IMR-90 (cell line): ENCODE measurements at regions not wholly inside any gene's neighbourhood (a gene's known extent, or its start where the extent isn't known, plus 50 kb on each side); places are given as distances from the start of the nearest gene placed in this dataset.

ENCODE experiments used
- ATAC-seq: fragments of 200-7000 bp; cut with Tn5 transposase; 2 replicates; pipeline ENCODE4 v1.9.1; 2020; ENCODE audit warnings: low read depth, mild to moderate bottlenecking, moderate library complexity
- BruUV-seq: library from RNA; stranded (reverse); fragments of 400-500 nt; replicated peaks from 2 replicates; lab custom pipeline; 2021; lab: Mats Ljungman, UMichigan
- CTCF ChIA-PET: fragments of 300-600 bp; formaldehyde crosslinking; extraction: SDS; loops from one replicate; lab custom pipeline; 2021; ENCODE audit warnings: antibody characterized with exemption; lab: Yijun Ruan, JAX
- POLR2A ChIA-PET: fragments of 300-600 bp; sonication (Branson Sonifier 250); formaldehyde crosslinking; loops from one replicate; lab custom pipeline; 2022; ENCODE audit warnings: antibody characterized with exemption; ENCODE audit not compliant: unreplicated experiment; lab: Charles Lee
- DNase-seq: peaks from one replicate; pipeline ENCODE4 v3.0.0; 2013
- H2AFZ ChIP-seq: replicated peaks from 2 replicates; pipeline ENCODE3; 2013; ENCODE audit warnings: low read length, mild to moderate bottlenecking; ENCODE audit not compliant: poor library complexity
- H2AK5ac ChIP-seq: 2 replicates; pipeline ENCODE4 v1.6.1; 2013; ENCODE audit warnings: low read depth, low read length, inconsistent platforms
- H2AK9ac ChIP-seq: replicated peaks from 2 replicates; pipeline ENCODE3; 2013; ENCODE audit warnings: mild to moderate bottlenecking, low read depth, low read length, moderate library complexity; ENCODE audit not compliant: poor library complexity
- H2BK120ac ChIP-seq: 2 replicates; pipeline ENCODE4 v1.6.1; 2013; ENCODE audit warnings: low read depth, low read length, inconsistent platforms
- H2BK15ac ChIP-seq: 3 replicates; pipeline ENCODE4 v1.6.1; 2013; ENCODE audit warnings: low read depth, low read length, inconsistent platforms
- H2BK20ac ChIP-seq: 2 replicates; pipeline ENCODE4 v1.6.1; 2013; ENCODE audit warnings: low read depth, mild to moderate bottlenecking, inconsistent platforms, low read length, moderate library complexity
- H2BK5ac ChIP-seq: 2 replicates; pipeline ENCODE4 v1.6.1; 2013; ENCODE audit warnings: mild to moderate bottlenecking, low read depth, low read length, inconsistent platforms; ENCODE audit not compliant: poor library complexity, severe bottlenecking
- H3K14ac ChIP-seq: replicated peaks from 2 replicates; pipeline ENCODE4 v1.6.1; 2013; ENCODE audit warnings: low read depth, low read length, inconsistent platforms
- H3K18ac ChIP-seq: 2 replicates; pipeline ENCODE4 v1.6.1; 2013; ENCODE audit warnings: low read depth, low read length, control low read depth
- H3K23ac ChIP-seq: 2 replicates; pipeline ENCODE4 v1.6.1; 2013; ENCODE audit warnings: low read depth, low read length, inconsistent platforms
- H3K27ac ChIP-seq: 2 replicates; pipeline ENCODE4 v1.5.1; 2013; ENCODE audit warnings: mild to moderate bottlenecking, control low read depth, low read length; ENCODE audit not compliant: insufficient read depth
- H3K27me3 ChIP-seq: 2 replicates; pipeline ENCODE4 v1.6.1; 2013; ENCODE audit warnings: low read length; ENCODE audit not compliant: control insufficient read depth, insufficient read depth
- H3K36me3 ChIP-seq: 2 replicates; pipeline ENCODE4 v1.6.1; 2013; ENCODE audit warnings: low read length, mixed read lengths; ENCODE audit not compliant: control insufficient read depth, insufficient read depth
- H3K4ac ChIP-seq: 2 replicates; pipeline ENCODE4 v1.6.1; 2013; ENCODE audit warnings: low read depth, low read length, inconsistent platforms
- H3K4me1 ChIP-seq: 2 replicates; pipeline ENCODE4 v1.6.1; 2013; ENCODE audit warnings: low read length, mixed read lengths; ENCODE audit not compliant: control insufficient read depth, insufficient read depth
- H3K4me2 ChIP-seq: 2 replicates; pipeline ENCODE4 v1.6.1; 2013; ENCODE audit warnings: low read depth, mild to moderate bottlenecking, control low read depth, low read length, moderate library complexity
- H3K4me3 ChIP-seq: 2 replicates; pipeline ENCODE4 v1.5.1; 2013; ENCODE audit warnings: low read depth, mild to moderate bottlenecking, control low read depth, low read length, moderate library complexity; ENCODE audit not compliant: insufficient read depth
- H3K56ac ChIP-seq: 2 replicates; pipeline ENCODE4 v1.6.1; 2013; ENCODE audit warnings: low read length, inconsistent platforms; ENCODE audit not compliant: insufficient read depth; ENCODE audit errors: extremely low read depth
- H3K79me1 ChIP-seq, 2 experiments: 2 replicates each; pipeline ENCODE4 v1.6.1; 2013; ENCODE audit warnings: low read length in 2 of 2, inconsistent platforms in 1 of 2, low read depth in 1 of 2
- H3K9ac ChIP-seq: 2 replicates; pipeline ENCODE4 v1.6.1; 2013; ENCODE audit warnings: low read depth, low read length, control low read depth
- H3K9me1 ChIP-seq: 2 replicates; pipeline ENCODE4 v1.6.1; 2013; ENCODE audit warnings: low read length, inconsistent platforms; ENCODE audit not compliant: insufficient read depth
- H3K9me3 ChIP-seq: 2 replicates; pipeline ENCODE4 v1.6.1; 2013; ENCODE audit warnings: low read length; ENCODE audit not compliant: control insufficient read depth, insufficient read depth
- H4K20me1 ChIP-seq: 2 replicates; pipeline ENCODE4 v1.6.1; 2013; ENCODE audit warnings: low read length, inconsistent platforms; ENCODE audit not compliant: insufficient read depth
- H4K5ac ChIP-seq: 2 replicates; pipeline ENCODE4 v1.6.1; 2013; ENCODE audit warnings: mild to moderate bottlenecking, low read depth, low read length, control low read depth
- H4K8ac ChIP-seq, 2 experiments: 2 replicates each; pipeline ENCODE4 v1.6.1; 2013; ENCODE audit warnings: low read depth in 2 of 2, low read length in 2 of 2, control low read depth in 1 of 2, inconsistent platforms in 1 of 2
- H4K91ac ChIP-seq: 2 replicates; pipeline ENCODE4 v1.6.1; 2013; ENCODE audit warnings: low read depth, low read length, inconsistent platforms; ENCODE audit not compliant: insufficient read depth
- BHLHE40 ChIP-seq: fragments of 150-350 bp; IDR thresholded peaks from 2 replicates; pipeline ENCODE4 v1.6.1; 2016; ENCODE audit warnings: mild to moderate bottlenecking, low read depth, low read length
- CEBPB ChIP-seq: IDR thresholded peaks from 2 replicates; pipeline ENCODE4 v1.6.1; 2012; ENCODE audit warnings: low read depth, low read length, improper control_type of control experiment
- CHD1 ChIP-seq: IDR thresholded peaks from 2 replicates; pipeline ENCODE4 v1.6.1; 2012; ENCODE audit warnings: low read depth, low read length, improper control_type of control experiment
- FOS ChIP-seq: fragments of 150-350 bp; IDR thresholded peaks from 2 replicates; pipeline ENCODE4 v1.6.1; 2016; ENCODE audit warnings: low read depth, low read length
- MAFK ChIP-seq: IDR thresholded peaks from 2 replicates; pipeline ENCODE4 v1.6.1; 2012; ENCODE audit warnings: low read depth, low read length, improper control_type of control experiment
- MAZ ChIP-seq: IDR thresholded peaks from 2 replicates; pipeline ENCODE4 v1.6.1; 2012; ENCODE audit warnings: low read depth, mild to moderate bottlenecking, low read length, improper control_type of control experiment, moderate library complexity, borderline replicate concordance
- MXI1 ChIP-seq: IDR thresholded peaks from 2 replicates; pipeline ENCODE4 v1.6.1; 2012; ENCODE audit warnings: low read depth, mild to moderate bottlenecking, low read length, moderate library complexity, borderline replicate concordance
- NFE2L2 ChIP-seq: fragments of 150-350 bp; IDR thresholded peaks from 2 replicates; pipeline ENCODE4 v1.6.1; 2016; ENCODE audit warnings: low read depth, mild to moderate bottlenecking, low read length
- POLR2A ChIP-seq: IDR thresholded peaks from 2 replicates; pipeline ENCODE4 v1.6.1; 2012; ENCODE audit warnings: mild to moderate bottlenecking, low read depth, low read length
- RAD21 ChIP-seq: IDR thresholded peaks from 2 replicates; pipeline ENCODE4 v1.6.1; 2012; ENCODE audit warnings: low read length, improper control_type of control experiment
- RCOR1 ChIP-seq: IDR thresholded peaks from 2 replicates; pipeline ENCODE4 v1.6.1; 2012; ENCODE audit warnings: mild to moderate bottlenecking, low read length, improper control_type of control experiment; ENCODE audit not compliant: insufficient replicate concordance
- RFX5 ChIP-seq: IDR thresholded peaks from 2 replicates; pipeline ENCODE4 v1.8.0; 2012; ENCODE audit warnings: low read depth, mild to moderate bottlenecking, low read length, moderate library complexity
- SMC3 ChIP-seq: fragments of 150-350 bp; IDR thresholded peaks from 2 replicates; pipeline ENCODE4 v1.6.1; 2016; ENCODE audit warnings: low read depth, mild to moderate bottlenecking, antibody characterized with exemption, low read length, moderate library complexity
- dilution Hi-C: fragments of 300-500 bp; cut with HindIII; formaldehyde crosslinking; loops from one replicate; pipeline ENCODE4 v1.14.3; 2018; ENCODE audit warnings: low sequenced_read_pairs; ENCODE audit not compliant: unreplicated experiment
- in situ Hi-C: fragments of 300-500 bp; cut with MboI; formaldehyde crosslinking; loops from 3 replicates; pipeline ENCODE4 v1.14.3; 2019; ENCODE audit warnings: low sequenced_read_pairs, inconsistent platforms, mixed read lengths
- intact Hi-C: fragments of 100-400 bp; cut with micrococcal nuclease; formaldehyde crosslinking; loops from 2 replicates; pipeline ENCODE4 v1.10.0; 2022
- TF ChIP-seq, protein P1 (sequence below): fragments of 150-350 bp; IDR thresholded peaks from 2 replicates; pipeline ENCODE4 v1.6.1; 2017; ENCODE audit warnings: mild to moderate bottlenecking, antibody characterized with exemption, low read length, low read depth
- TF ChIP-seq, protein P2 (sequence below): fragments of 150-350 bp; IDR thresholded peaks from 2 replicates; pipeline ENCODE4 v1.6.1; 2016; ENCODE audit warnings: low read depth, mild to moderate bottlenecking, low read length, moderate library complexity, borderline replicate concordance
- TF ChIP-seq, protein P3 (sequence below): conservative IDR thresholded peaks from 2 replicates; pipeline ENCODE4 v1.5.1; 2012; ENCODE audit warnings: mild to moderate bottlenecking, low read depth, low read length, improper control_type of control experiment

DNA sequence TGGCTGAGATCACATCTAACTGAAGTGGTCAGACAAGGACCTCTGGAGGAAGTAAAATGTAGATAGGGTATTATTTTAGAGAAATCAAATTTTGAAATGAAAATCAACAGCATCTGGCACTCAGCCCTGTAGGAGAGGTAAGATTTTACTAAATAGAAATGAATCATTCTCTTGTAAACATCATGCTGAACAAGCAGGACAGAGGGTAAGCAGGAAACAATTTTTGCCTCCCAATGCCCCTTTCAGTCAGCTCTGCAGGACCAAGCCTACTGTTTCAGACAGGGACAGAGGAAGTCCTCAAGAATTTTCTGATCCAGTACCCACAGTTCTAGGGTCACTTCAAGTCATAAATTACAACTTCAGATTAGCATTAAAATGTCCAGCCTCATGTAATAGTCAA lies 190.1 kb downstream of the ESM1 start:
- no peak overlapping the region for H2BK5ac ChIP-seq
- intact Hi-C loops (no loop called here), dilution Hi-C loops (no loop called here), in situ Hi-C loops (no loop called here)
- POLR2A ChIA-PET = no interaction called here
- DNase-seq (no peak), ATAC-seq (peak; percentile 35; the same call in 1 of the 2 replicates)
- H3K4ac ChIP-seq = peak overlapping the region; percentile 43; the same call in 1 of the 2 replicates
- peaks cover 5% of the 10 kb centered on the region; the same call in 1 of the 2 replicates for H3K9me1 ChIP-seq
- H3K79me1 ChIP-seq = no peaks in the 10 kb centered on the region
- H2BK20ac ChIP-seq = peak overlapping the region; percentile 80; the same call in 1 of the 2 replicates
- CTCF ChIA-PET = no interaction called here
- peak overlapping the region; percentile 90 for H3K14ac ChIP-seq
- no peak overlapping the region for H3K27ac ChIP-seq
- 0 out of 2 replicates have a peak, but pooled peaks cover 3% of the 10 kb centered on the region for H3K9me3 ChIP-seq
- no peaks in the 10 kb centered on the region for H3K36me3 ChIP-seq
- H4K20me1 ChIP-seq = no peaks in the 10 kb centered on the region
- H3K27me3 ChIP-seq = no peaks in the 10 kb centered on the region
- no peak overlapping the region for H3K56ac ChIP-seq
- H3K23ac ChIP-seq = 0 out of 2 replicates have a peak overlapping the region, but pooled peaks have one; percentile 60
- H3K9ac ChIP-seq = no peak overlapping the region
- H2AK9ac ChIP-seq = no peak overlapping the region
- no peak overlapping the region for H3K4me3 ChIP-seq
- H4K91ac ChIP-seq = no peak overlapping the region; the same call in 1 of the 2 replicates
- no TSS peak for BruUV-seq
- no peak overlapping the region for H3K18ac ChIP-seq
- no peak overlapping the region for H4K8ac ChIP-seq
- peaks cover 17% of the 10 kb centered on the region for H3K4me1 ChIP-seq
- peak overlapping the region; percentile 68; the same call in 1 of the 2 replicates for H2AK5ac ChIP-seq
- no peak overlapping the region for H4K5ac ChIP-seq
- peak overlapping the region; percentile 50 for H2BK120ac ChIP-seq
- H3K4me2 ChIP-seq = no peak overlapping the region
- peak overlapping the region; percentile 25; the same call in 1 of the 3 replicates for H2BK15ac ChIP-seq
- H2AFZ ChIP-seq = no peak overlapping the region
- no peak for TF ChIP-seq BHLHE40
- no peak for TF ChIP-seq MAZ
- no peak for TF ChIP-seq SMC3
- no peak for TF ChIP-seq RAD21
- TF ChIP-seq, protein P1, sequence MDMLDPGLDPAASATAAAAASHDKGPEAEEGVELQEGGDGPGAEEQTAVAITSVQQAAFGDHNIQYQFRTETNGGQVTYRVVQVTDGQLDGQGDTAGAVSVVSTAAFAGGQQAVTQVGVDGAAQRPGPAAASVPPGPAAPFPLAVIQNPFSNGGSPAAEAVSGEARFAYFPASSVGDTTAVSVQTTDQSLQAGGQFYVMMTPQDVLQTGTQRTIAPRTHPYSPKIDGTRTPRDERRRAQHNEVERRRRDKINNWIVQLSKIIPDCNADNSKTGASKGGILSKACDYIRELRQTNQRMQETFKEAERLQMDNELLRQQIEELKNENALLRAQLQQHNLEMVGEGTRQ = no peak
- TF ChIP-seq, protein P2, sequence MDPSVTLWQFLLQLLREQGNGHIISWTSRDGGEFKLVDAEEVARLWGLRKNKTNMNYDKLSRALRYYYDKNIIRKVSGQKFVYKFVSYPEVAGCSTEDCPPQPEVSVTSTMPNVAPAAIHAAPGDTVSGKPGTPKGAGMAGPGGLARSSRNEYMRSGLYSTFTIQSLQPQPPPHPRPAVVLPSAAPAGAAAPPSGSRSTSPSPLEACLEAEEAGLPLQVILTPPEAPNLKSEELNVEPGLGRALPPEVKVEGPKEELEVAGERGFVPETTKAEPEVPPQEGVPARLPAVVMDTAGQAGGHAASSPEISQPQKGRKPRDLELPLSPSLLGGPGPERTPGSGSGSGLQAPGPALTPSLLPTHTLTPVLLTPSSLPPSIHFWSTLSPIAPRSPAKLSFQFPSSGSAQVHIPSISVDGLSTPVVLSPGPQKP = no peak
- TF ChIP-seq CEBPB = no peak
- TF ChIP-seq FOS = no peak
- no peak for TF ChIP-seq MAFK
- TF ChIP-seq RCOR1 = no peak
- TF ChIP-seq, protein P3, sequence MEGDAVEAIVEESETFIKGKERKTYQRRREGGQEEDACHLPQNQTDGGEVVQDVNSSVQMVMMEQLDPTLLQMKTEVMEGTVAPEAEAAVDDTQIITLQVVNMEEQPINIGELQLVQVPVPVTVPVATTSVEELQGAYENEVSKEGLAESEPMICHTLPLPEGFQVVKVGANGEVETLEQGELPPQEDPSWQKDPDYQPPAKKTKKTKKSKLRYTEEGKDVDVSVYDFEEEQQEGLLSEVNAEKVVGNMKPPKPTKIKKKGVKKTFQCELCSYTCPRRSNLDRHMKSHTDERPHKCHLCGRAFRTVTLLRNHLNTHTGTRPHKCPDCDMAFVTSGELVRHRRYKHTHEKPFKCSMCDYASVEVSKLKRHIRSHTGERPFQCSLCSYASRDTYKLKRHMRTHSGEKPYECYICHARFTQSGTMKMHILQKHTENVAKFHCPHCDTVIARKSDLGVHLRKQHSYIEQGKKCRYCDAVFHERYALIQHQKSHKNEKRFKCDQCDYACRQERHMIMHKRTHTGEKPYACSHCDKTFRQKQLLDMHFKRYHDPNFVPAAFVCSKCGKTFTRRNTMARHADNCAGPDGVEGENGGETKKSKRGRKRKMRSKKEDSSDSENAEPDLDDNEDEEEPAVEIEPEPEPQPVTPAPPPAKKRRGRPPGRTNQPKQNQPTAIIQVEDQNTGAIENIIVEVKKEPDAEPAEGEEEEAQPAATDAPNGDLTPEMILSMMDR = no peak
- TF ChIP-seq MXI1 = no peak
- no peak for TF ChIP-seq POLR2A
- no peak for TF ChIP-seq RFX5
- no peak for TF ChIP-seq CHD1
- no peak for TF ChIP-seq NFE2L2
